ENCODE measurements at regions not wholly inside any gene's neighbourhood (a gene's known extent, or its start where the extent isn't known, plus 50 kb on each side); places are given as distances from the start of the nearest gene placed in this dataset.

DNA sequence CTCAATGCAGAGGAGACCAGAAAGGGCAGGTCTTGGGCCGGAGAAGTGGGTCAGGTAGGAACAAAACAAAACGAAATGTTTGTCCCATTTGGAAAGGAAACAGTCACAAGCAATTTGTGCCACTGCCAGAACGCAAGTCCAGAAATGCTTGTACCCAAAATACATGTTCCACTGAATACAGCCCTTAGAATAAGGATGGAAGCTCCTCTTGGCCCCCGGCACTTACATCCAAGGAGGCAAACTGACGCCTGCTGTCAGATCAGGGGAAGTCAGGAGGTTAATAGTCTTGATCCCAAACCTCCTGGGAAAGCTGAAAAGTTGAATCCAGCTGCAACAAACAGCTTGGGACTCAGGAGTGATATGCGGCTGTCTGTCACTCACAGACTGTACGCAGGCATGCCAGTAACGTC lies 75.9 kb upstream of the GALNT2 start:
- no peak for TF ChIP-seq POLR2AphosphoS5 (IDR thresholded peaks at IDR 0.05)
- TF ChIP-seq, protein P1, sequence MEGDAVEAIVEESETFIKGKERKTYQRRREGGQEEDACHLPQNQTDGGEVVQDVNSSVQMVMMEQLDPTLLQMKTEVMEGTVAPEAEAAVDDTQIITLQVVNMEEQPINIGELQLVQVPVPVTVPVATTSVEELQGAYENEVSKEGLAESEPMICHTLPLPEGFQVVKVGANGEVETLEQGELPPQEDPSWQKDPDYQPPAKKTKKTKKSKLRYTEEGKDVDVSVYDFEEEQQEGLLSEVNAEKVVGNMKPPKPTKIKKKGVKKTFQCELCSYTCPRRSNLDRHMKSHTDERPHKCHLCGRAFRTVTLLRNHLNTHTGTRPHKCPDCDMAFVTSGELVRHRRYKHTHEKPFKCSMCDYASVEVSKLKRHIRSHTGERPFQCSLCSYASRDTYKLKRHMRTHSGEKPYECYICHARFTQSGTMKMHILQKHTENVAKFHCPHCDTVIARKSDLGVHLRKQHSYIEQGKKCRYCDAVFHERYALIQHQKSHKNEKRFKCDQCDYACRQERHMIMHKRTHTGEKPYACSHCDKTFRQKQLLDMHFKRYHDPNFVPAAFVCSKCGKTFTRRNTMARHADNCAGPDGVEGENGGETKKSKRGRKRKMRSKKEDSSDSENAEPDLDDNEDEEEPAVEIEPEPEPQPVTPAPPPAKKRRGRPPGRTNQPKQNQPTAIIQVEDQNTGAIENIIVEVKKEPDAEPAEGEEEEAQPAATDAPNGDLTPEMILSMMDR (IDR thresholded peaks at IDR 0.05), result no peak

Measured in prostate gland (tissue), 2 donors.